ENCODE measurements at regions not wholly inside any gene's neighbourhood (a gene's known extent, or its start where the extent isn't known, plus 50 kb on each side); places are given as distances from the start of the nearest gene placed in this dataset.

DNA sequence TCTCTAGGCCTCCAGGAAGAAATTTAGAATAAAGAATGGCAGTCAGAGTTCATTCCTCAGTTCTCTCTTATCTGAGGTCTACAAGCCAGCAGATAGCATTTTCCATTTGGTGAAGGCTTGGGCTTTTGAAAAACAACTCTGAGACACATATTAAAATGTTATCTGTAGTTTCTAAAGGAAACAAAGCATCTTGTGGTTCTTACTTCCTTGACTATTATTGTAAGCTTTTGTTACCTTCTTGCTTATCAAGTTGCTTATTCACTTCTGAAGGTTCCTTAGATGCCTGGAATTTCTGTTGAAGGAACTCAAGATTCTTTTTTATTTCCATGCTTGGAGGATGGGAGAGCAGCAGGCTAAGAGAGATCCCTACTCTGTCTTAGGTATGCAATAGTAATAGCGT, 79.2 kb upstream of the MRPS30 start:
- TF ChIP-seq CTCF (IDR thresholded peaks at IDR 0.05; ENCODE audit: low read depth, low read length, poor library complexity, severe bottlenecking) = no peak
- no peak for TF ChIP-seq EZH2phosphoT487 (IDR thresholded peaks at IDR 0.05; ENCODE audit: borderline replicate concordance, low read length)

Data from DOHH2 (cell line).